ENCODE measurements at regions not wholly inside any gene's neighbourhood (a gene's known extent, or its start where the extent isn't known, plus 50 kb on each side); places are given as distances from the start of the nearest gene placed in this dataset.

GRCh38 chr18:38033282-38033681, 467.7 kb upstream of the CELF4 start:
- TF ChIP-seq CTCF (IDR thresholded peaks at IDR 0.05), result no peak
- no peak for TF ChIP-seq POLR2A (IDR thresholded peaks at IDR 0.05)
